Osteoblast (primary cell): ENCODE measurements at regions not wholly inside any gene's neighbourhood (a gene's known extent, or its start where the extent isn't known, plus 50 kb on each side); places are given as distances from the start of the nearest gene placed in this dataset.

Source experiments
- DNase-seq: peaks from one replicate; pipeline ENCODE4 v3.0.0; 2011; ENCODE audit warnings: low spot score, mixed read lengths; ENCODE audit not compliant: insufficient read length; ENCODE audit errors: missing footprints
- H2AFZ ChIP-seq: 2 replicates; pipeline ENCODE4 v1.6.0; 2011; ENCODE audit warnings: mild to moderate bottlenecking, low read length
- H3K27ac ChIP-seq: 2 replicates; pipeline ENCODE4 v1.5.1; 2011; ENCODE audit warnings: mild to moderate bottlenecking, low read depth, low read length, moderate library complexity
- H3K27me3 ChIP-seq: 2 replicates; pipeline ENCODE4 v1.6.0; 2012; ENCODE audit warnings: mild to moderate bottlenecking, control low read depth, inconsistent platforms, low read length, moderate library complexity; ENCODE audit not compliant: insufficient read depth
- H3K36me3 ChIP-seq: 2 replicates; pipeline ENCODE4 v1.5.1; 2011; ENCODE audit warnings: mild to moderate bottlenecking, low read length, control low read depth, moderate library complexity; ENCODE audit not compliant: insufficient read depth
- H3K4me1 ChIP-seq: 2 replicates; pipeline ENCODE4 v1.5.1; 2011; ENCODE audit warnings: mild to moderate bottlenecking, low read length, control low read depth, moderate library complexity; ENCODE audit not compliant: insufficient read depth
- H3K4me2 ChIP-seq: 2 replicates; pipeline ENCODE4 v1.6.0; 2011; ENCODE audit warnings: mild to moderate bottlenecking, low read length; ENCODE audit not compliant: insufficient read depth
- H3K4me3 ChIP-seq: fragments of 200-600 bp; sonication (generic); 3 replicates; pipeline ENCODE4 v1.5.1; 2012; ENCODE audit warnings: mild to moderate bottlenecking, low read length, inconsistent platforms; ENCODE audit not compliant: insufficient read depth
- H3K79me2 ChIP-seq: 2 replicates; pipeline ENCODE4 v1.6.0; 2012; ENCODE audit warnings: mild to moderate bottlenecking, low read length, control low read depth, inconsistent platforms; ENCODE audit not compliant: insufficient read depth
- H3K9me3 ChIP-seq: 2 replicates; pipeline ENCODE4 v1.5.1; 2011; ENCODE audit warnings: low read depth, low read length, control low read depth
- H4K20me1 ChIP-seq: 2 replicates; pipeline ENCODE4 v1.6.0; 2012; ENCODE audit warnings: mild to moderate bottlenecking, low read length, control low read depth; ENCODE audit not compliant: insufficient read depth
- CTCF ChIP-seq: IDR thresholded peaks from 2 replicates; pipeline ENCODE4 v1.5.1; 2011; ENCODE audit warnings: mild to moderate bottlenecking, low read depth, low read length, moderate library complexity; ENCODE audit errors: extremely low read depth

DNA sequence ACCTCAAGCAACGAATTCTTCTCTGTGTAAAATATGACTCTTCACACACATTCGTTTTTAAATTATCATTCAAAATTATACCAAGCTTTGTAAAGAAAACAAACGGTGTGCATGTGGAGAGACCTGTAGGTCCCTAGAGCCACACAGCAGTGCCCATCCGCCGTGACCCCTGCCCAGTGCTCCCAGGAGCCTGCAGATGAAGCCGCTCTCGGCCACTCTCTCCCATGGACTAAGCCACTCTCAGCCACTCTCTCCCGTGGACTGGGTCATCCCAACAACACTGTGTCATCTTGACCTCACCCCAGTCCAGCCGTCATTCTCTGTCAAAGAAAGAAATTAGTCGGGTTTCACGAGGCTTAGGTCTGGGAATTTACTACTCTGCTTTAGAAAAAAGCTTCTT lies 391.6 kb downstream of the BRD1 start:
- no peak overlapping the region for H3K27ac ChIP-seq
- no peak overlapping the region for H3K4me3 ChIP-seq
- H3K4me1 ChIP-seq = no peaks in the 10 kb centered on the region
- H3K79me2 ChIP-seq = no peaks in the 10 kb centered on the region
- H3K9me3 ChIP-seq = peaks cover 7% of the 10 kb centered on the region
- H3K4me2 ChIP-seq = no peak overlapping the region
- H4K20me1 ChIP-seq = no peaks in the 10 kb centered on the region
- H3K36me3 ChIP-seq = no peaks in the 10 kb centered on the region
- TF ChIP-seq CTCF = no peak
- DNase-seq = no peak
- H3K27me3 ChIP-seq = no peaks in the 10 kb centered on the region
- H2AFZ ChIP-seq = no peak overlapping the region

- Histone ChIP-seq H3K4me2 (no peak overlapping the region), H3K79me2 (no peaks in the 10 kb centered on the region), H3K36me3 (no peaks in the 10 kb centered on the region), H4K20me1 (no peaks in the 10 kb centered on the region), H2AFZ (no peak overlapping the region), H3K4me1 (no peaks in the 10 kb centered on the region), H3K4me3 (no peak overlapping the region), H3K27me3 (no peaks in the 10 kb centered on the region), H3K27ac (no peak overlapping the region), H3K9me3 (peaks cover 3% of the 10 kb centered on the region)
- DNase-seq = no peak
- no peak for TF ChIP-seq CTCF
Observed at GRCh38 chr22:49435596-49435995, 392.1 kb downstream of the BRD1 start.

DNA sequence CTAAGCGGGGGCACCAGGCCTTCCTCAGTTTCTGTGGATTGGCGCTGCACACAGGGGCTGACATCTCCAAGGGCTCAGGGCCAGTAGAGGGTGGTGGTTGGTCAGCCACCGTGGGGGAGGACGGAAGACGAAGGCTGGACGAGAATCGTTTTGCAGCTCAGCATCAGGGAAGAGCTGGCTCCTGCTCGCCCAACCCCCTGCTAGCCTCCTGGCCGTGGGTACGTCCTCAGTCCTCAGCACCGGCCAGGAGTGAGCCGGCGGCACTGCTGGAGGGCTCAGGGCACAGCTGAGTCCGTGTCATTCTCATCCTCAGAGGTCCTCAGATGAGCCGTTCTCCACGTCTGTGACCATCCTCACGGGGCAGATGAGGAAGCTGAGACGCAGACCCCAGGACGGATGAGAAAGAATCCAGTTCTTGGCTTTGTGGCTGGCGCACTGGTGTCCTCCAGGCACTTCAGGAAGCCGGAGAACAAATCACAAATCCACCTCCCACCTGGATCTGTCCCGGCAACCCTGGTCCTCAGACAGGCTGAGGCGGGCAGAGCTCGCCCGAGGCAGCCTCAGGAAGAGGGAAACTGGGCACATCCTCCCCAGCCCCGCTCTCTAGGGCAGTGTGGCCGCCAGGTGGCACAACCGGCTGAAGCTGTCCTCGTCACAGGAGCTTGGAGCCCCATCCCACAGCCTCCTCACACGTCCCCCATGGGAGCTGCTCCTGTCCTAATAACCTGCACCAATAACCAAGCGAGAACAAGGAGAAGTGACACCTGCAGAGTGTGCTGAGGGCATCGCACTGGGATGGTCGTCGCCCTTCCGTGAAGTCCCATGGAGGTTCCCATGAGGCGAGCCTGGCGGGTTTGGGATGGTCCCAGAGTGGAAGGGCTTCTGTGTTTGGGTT lies 393.7 kb downstream of the BRD1 start:
- Histone ChIP-seq H3K79me2 (no peaks in the 10 kb centered on the region), H3K4me1 (no peaks in the 10 kb centered on the region), H4K20me1 (no peaks in the 10 kb centered on the region), H3K36me3 (no peaks in the 10 kb centered on the region), H3K9me3 (peaks cover 3% of the 10 kb centered on the region), H3K27me3 (no peaks in the 10 kb centered on the region), H3K4me2 (no peak overlapping the region), H3K4me3 (no peak overlapping the region), H3K27ac (no peak overlapping the region), H2AFZ (no peak overlapping the region)
- DNase-seq = peak; percentile 15
- TF ChIP-seq CTCF = no peak

DNA sequence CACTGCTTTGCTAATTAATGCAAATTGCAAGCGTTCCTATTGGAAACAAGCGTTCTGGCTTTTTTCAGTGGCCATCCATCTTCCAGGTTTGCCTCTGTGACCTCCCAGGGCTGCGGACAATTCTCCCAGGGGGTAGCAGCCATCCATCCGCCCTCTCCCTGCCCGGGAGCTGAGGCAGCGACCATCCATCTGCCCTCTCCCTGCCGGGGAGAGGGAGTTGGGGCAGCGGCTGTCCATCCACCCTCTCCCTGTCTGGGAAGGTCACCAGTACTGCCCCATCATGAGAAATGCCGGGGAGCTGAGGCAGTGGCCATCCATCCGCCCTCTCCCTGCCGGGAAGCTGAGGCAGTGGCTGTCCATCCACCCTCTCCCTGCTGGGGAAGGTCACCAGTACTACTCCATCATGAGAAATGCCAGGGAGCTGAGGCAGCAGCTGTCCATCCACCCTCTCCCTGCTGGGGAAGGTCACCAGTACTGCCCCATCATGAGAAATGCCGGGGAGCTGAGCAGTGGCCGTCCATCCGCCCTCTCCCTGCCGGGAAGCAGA lies 394.7 kb downstream of the BRD1 start:
- TF ChIP-seq CTCF = no peak
- Histone ChIP-seq H3K4me3 (no peak overlapping the region), H3K27me3 (no peaks in the 10 kb centered on the region), H3K4me2 (no peak overlapping the region), H3K36me3 (no peaks in the 10 kb centered on the region), H2AFZ (no peak overlapping the region), H4K20me1 (no peaks in the 10 kb centered on the region), H3K27ac (no peak overlapping the region), H3K79me2 (no peaks in the 10 kb centered on the region), H3K4me1 (no peaks in the 10 kb centered on the region), H3K9me3 (peaks cover 3% of the 10 kb centered on the region)
- peak; percentile 44 for DNase-seq
